Uterus (tissue), 3 donors: ENCODE measurements at regions not wholly inside any gene's neighbourhood (a gene's known extent, or its start where the extent isn't known, plus 50 kb on each side); places are given as distances from the start of the nearest gene placed in this dataset.

Experiments used
- DNase-seq, 2 donors: peaks; one replicate each; pipeline ENCODE4 v3.0.0-alpha.2; 2019 to 2020
- H3K27ac ChIP-seq, 2 donors: fragments of 200-600 bp; sonication (generic); 1 replicate in 1 of 2; 2 replicates in 1 of 2; pipeline ENCODE4 v1.5.1; 2016 to 2018
- H3K27me3 ChIP-seq, 2 donors: fragments of 200-600 bp; sonication (generic); one replicate each; pipeline ENCODE4 v1.5.1; 2018 to 2019; ENCODE audit warnings: control low read depth in 1 of 2
- H3K36me3 ChIP-seq, 2 donors: fragments of 200-600 bp; sonication (generic); one replicate each; pipeline ENCODE4 v1.5.1; 2019; ENCODE audit warnings: control low read depth in 1 of 2
- H3K4me1 ChIP-seq, 2 donors: fragments of 200-600 bp; sonication (generic); one replicate each; pipeline ENCODE4 v1.5.1; 2018 to 2019; ENCODE audit warnings: control low read depth in 1 of 2
- H3K4me3 ChIP-seq, 2 donors: fragments of 200-600 bp; sonication (generic); 1 replicate in 1 of 2; 2 replicates in 1 of 2; pipeline ENCODE4 v1.5.1; 2018 to 2019; ENCODE audit warnings: mild to moderate bottlenecking in 1 of 2
- H3K9me3 ChIP-seq, 2 donors: fragments of 200-600 bp; sonication (generic); one replicate each; pipeline ENCODE4 v1.5.1; 2019; ENCODE audit warnings: control low read depth in 1 of 2
- POLR2A ChIP-seq, 2 donors: fragments of 450-650 bp; IDR thresholded peaks; one replicate each; pipeline ENCODE4 v1.6.1; 2016; ENCODE audit warnings: antibody characterized with exemption in 2 of 2, mild to moderate bottlenecking in 1 of 2, moderate library complexity in 1 of 2
- intact Hi-C: fragments of 100-400 bp; cut with DNase I; formaldehyde crosslinking; loops from one replicate; pipeline ENCODE4 v1.15.1; 2023; ENCODE audit warnings: low total_unique reads
- TF ChIP-seq, protein P1 (sequence below), 4 experiments: fragments of 200-600 bp in 2 of 4; fragments of 450-650 bp in 2 of 4; sonication (generic) in 2 of 4; IDR thresholded peaks; one replicate each; pipeline ENCODE4 v1.5.1; 2016 to 2019; ENCODE audit warnings: antibody characterized with exemption in 4 of 4, mild to moderate bottlenecking in 2 of 4, moderate library complexity in 1 of 4
- donor health status: DM: yes; HTN: yes; CAD: no.

- Histone ChIP-seq H3K9me3 (no peaks in the 10 kb centered on the region), H3K36me3 (no peaks in the 10 kb centered on the region), H3K4me1 (no peaks in the 10 kb centered on the region), H3K27me3 (no peaks in the 10 kb centered on the region), H3K27ac (no peak overlapping the region), H3K4me3 (no peak overlapping the region)
- TF ChIP-seq, protein P1, sequence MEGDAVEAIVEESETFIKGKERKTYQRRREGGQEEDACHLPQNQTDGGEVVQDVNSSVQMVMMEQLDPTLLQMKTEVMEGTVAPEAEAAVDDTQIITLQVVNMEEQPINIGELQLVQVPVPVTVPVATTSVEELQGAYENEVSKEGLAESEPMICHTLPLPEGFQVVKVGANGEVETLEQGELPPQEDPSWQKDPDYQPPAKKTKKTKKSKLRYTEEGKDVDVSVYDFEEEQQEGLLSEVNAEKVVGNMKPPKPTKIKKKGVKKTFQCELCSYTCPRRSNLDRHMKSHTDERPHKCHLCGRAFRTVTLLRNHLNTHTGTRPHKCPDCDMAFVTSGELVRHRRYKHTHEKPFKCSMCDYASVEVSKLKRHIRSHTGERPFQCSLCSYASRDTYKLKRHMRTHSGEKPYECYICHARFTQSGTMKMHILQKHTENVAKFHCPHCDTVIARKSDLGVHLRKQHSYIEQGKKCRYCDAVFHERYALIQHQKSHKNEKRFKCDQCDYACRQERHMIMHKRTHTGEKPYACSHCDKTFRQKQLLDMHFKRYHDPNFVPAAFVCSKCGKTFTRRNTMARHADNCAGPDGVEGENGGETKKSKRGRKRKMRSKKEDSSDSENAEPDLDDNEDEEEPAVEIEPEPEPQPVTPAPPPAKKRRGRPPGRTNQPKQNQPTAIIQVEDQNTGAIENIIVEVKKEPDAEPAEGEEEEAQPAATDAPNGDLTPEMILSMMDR (IDR thresholded peaks at IDR 0.05): no peak
- TF ChIP-seq POLR2A (IDR thresholded peaks at IDR 0.05): no peak
- intact Hi-C loops: no loop called here
- DNase-seq: no peak
These were observed 101.9 kb upstream of the RBPJ start for GRCh38 chr4:26218677-26219605.

DNA sequence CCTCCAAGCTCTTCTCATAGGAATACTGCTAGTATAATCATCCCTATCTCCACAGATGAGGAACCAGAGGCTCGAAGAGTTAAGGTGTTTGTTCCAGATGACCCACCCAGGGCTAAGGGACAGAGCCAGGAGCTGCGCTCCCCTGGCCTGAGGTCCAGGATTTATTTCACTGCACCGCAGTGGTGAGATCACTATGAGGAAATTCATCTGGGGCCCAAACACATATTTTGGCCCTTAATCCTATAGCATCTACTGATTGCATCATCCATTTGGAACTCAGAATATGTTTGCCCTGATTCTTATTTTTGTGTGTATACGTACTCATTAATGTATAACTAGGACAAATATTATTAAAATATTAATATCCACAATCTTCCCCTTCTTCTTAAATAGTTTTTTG lies 100.1 kb upstream of the RBPJ start:
- H3K4me1 ChIP-seq: no peaks in the 10 kb centered on the region
- no peak for TF ChIP-seq POLR2A (IDR thresholded peaks at IDR 0.05)
- TF ChIP-seq, protein P1 (IDR thresholded peaks at IDR 0.05): no peak
- no peaks in the 10 kb centered on the region for H3K9me3 ChIP-seq
- no peak for DNase-seq
- no peaks in the 10 kb centered on the region for H3K27me3 ChIP-seq
- no peak overlapping the region for H3K27ac ChIP-seq
- intact Hi-C loops: no loop called here
- no peaks in the 10 kb centered on the region for H3K36me3 ChIP-seq
- H3K4me3 ChIP-seq: no peak overlapping the region

GRCh38 chr4:26223155-26223554 lies 97.7 kb upstream of the RBPJ start:
- intact Hi-C loops: no loop called here
- DNase-seq: no peak
- H3K36me3 ChIP-seq: no peaks in the 10 kb centered on the region
- no peaks in the 10 kb centered on the region for H3K4me1 ChIP-seq
- TF ChIP-seq POLR2A (IDR thresholded peaks at IDR 0.05): no peak
- TF ChIP-seq, protein P1 (IDR thresholded peaks at IDR 0.05): no peak
- no peaks in the 10 kb centered on the region for H3K9me3 ChIP-seq
- no peak overlapping the region for H3K4me3 ChIP-seq
- H3K27ac ChIP-seq: no peak overlapping the region
- no peaks in the 10 kb centered on the region for H3K27me3 ChIP-seq

DNA sequence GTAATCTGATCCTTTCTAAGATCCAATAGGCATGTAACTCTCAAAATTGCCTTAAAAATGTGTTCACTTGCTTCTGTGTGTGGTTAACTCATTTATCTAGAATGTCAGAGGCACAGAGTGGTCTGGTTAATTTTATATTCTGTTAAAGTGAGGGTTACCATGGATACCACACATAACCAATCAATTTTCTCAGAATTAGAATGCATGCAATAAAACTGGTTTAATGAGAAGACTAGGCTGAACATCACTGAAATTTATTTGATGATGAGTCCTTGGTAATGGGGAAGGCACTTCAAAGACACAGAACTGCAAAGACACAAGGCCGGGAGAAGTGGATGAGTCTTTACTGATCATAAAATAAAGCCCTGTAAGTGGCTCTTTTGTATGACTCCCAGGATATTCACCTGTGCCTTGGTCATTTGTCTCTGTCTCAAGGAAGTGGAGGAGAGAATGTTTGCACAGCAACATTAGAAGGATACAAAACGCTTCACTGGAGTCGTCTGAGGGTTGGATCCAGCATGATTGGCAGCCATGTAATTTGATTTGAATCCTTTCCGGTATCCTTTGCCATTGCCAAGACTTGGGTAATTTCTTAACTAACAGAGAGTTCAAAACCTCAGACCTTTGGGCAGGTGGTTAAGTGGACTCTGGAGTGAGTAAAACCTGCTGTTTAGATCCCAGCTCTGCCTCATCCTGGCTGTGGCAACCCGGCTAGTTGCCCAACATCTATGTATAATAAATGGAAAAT lies 94.0 kb upstream of the RBPJ start:
- intact Hi-C loops: no loop called here
- no peak overlapping the region for H3K4me3 ChIP-seq

More for the DNA sequence above, 94.0 kb upstream of the RBPJ start:
- Histone ChIP-seq H3K4me1 (no peaks in the 10 kb centered on the region), H3K27me3 (no peaks in the 10 kb centered on the region), H3K9me3 (no peaks in the 10 kb centered on the region), H3K27ac (no peak overlapping the region), H3K36me3 (no peaks in the 10 kb centered on the region)
- TF ChIP-seq, protein P1 (IDR thresholded peaks at IDR 0.05): no peak
- no peak for TF ChIP-seq POLR2A (IDR thresholded peaks at IDR 0.05)
- DNase-seq: no peak
